ENCODE measurements at regions not wholly inside any gene's neighbourhood (a gene's known extent, or its start where the extent isn't known, plus 50 kb on each side); places are given as distances from the start of the nearest gene placed in this dataset.

GRCh38 chr5:133799571-133800237 lies 168.7 kb downstream of the C5orf15 start:
- Histone ChIP-seq H4K20me1 (ENCODE audit: insufficient read depth, low read length) (no peaks in the 10 kb centered on the region), H3K79me2 (ENCODE audit: insufficient read depth, low read length) (no peaks in the 10 kb centered on the region), H3K4me3 (ENCODE audit: insufficient read depth, low read length) (no peak overlapping the region), H2AFZ (ENCODE audit: low read length) (no peak overlapping the region), H3K4me1 (ENCODE audit: insufficient read depth, low read length) (no peaks in the 10 kb centered on the region), H3K36me3 (ENCODE audit: insufficient read depth, low read length) (no peaks in the 10 kb centered on the region), H3K4me2 (ENCODE audit: insufficient read depth, low read length) (no peak overlapping the region), H3K9me3 (ENCODE audit: low read depth, low read length) (no peaks in the 10 kb centered on the region), H3K27ac (ENCODE audit: low read depth, low read length) (no peak overlapping the region), H3K27me3 (ENCODE audit: insufficient read depth, low read length) (peaks cover 8% of the 10 kb centered on the region)
- no peak for TF ChIP-seq CTCF (IDR thresholded peaks at IDR 0.05; ENCODE audit: extremely low read depth, low read depth, low read length)
- no peak for DNase-seq (ENCODE audit: insufficient read length, low spot score, missing footprints)

- no peaks in the 10 kb centered on the region for H3K79me2 ChIP-seq (ENCODE audit: insufficient read depth, low read length)
- no peaks in the 10 kb centered on the region for H3K36me3 ChIP-seq (ENCODE audit: insufficient read depth, low read length)
- no peak for TF ChIP-seq CTCF (IDR thresholded peaks at IDR 0.05; ENCODE audit: extremely low read depth, low read depth, low read length)
- no peaks in the 10 kb centered on the region for H3K4me1 ChIP-seq (ENCODE audit: insufficient read depth, low read length)
- H2AFZ ChIP-seq (ENCODE audit: low read length): no peak overlapping the region
- no peak overlapping the region for H3K4me3 ChIP-seq (ENCODE audit: insufficient read depth, low read length)
- H3K9me3 ChIP-seq (ENCODE audit: low read depth, low read length): no peaks in the 10 kb centered on the region
- no peak overlapping the region for H3K4me2 ChIP-seq (ENCODE audit: insufficient read depth, low read length)
- H3K27me3 ChIP-seq (ENCODE audit: insufficient read depth, low read length): peaks cover 8% of the 10 kb centered on the region
- no peak overlapping the region for H3K27ac ChIP-seq (ENCODE audit: low read depth, low read length)
- no peaks in the 10 kb centered on the region for H4K20me1 ChIP-seq (ENCODE audit: insufficient read depth, low read length)
- DNase-seq (ENCODE audit: insufficient read length, low spot score, missing footprints): no peak
Measured at GRCh38 chr5:133797167-133797566, 171.3 kb downstream of the C5orf15 start.

- no peaks in the 10 kb centered on the region for H3K9me3 ChIP-seq (ENCODE audit: low read depth, low read length)
- no peak overlapping the region for H3K4me2 ChIP-seq (ENCODE audit: insufficient read depth, low read length)
- H3K27ac ChIP-seq (ENCODE audit: low read depth, low read length): no peak overlapping the region
- no peaks in the 10 kb centered on the region for H3K79me2 ChIP-seq (ENCODE audit: insufficient read depth, low read length)
- H2AFZ ChIP-seq (ENCODE audit: low read length): no peak overlapping the region
- TF ChIP-seq CTCF (IDR thresholded peaks at IDR 0.05; ENCODE audit: extremely low read depth, low read depth, low read length): no peak
- H3K4me1 ChIP-seq (ENCODE audit: insufficient read depth, low read length): no peaks in the 10 kb centered on the region
- peaks cover 11% of the 10 kb centered on the region for H3K27me3 ChIP-seq (ENCODE audit: insufficient read depth, low read length)
- no peak overlapping the region for H3K4me3 ChIP-seq (ENCODE audit: insufficient read depth, low read length)
- no peak for DNase-seq (ENCODE audit: insufficient read length, low spot score, missing footprints)
- H4K20me1 ChIP-seq (ENCODE audit: insufficient read depth, low read length): no peaks in the 10 kb centered on the region
- no peaks in the 10 kb centered on the region for H3K36me3 ChIP-seq (ENCODE audit: insufficient read depth, low read length)
Measured at GRCh38 chr5:133796186-133796585, 172.2 kb downstream of the C5orf15 start.

- Histone ChIP-seq H4K20me1 (ENCODE audit: insufficient read depth, low read length) (no peaks in the 10 kb centered on the region), H3K4me3 (ENCODE audit: insufficient read depth, low read length) (no peak overlapping the region), H2AFZ (ENCODE audit: low read length) (no peak overlapping the region), H3K27ac (ENCODE audit: low read depth, low read length) (no peak overlapping the region), H3K4me2 (ENCODE audit: insufficient read depth, low read length) (no peak overlapping the region), H3K36me3 (ENCODE audit: insufficient read depth, low read length) (no peaks in the 10 kb centered on the region), H3K27me3 (ENCODE audit: insufficient read depth, low read length) (peaks cover 11% of the 10 kb centered on the region), H3K4me1 (ENCODE audit: insufficient read depth, low read length) (no peaks in the 10 kb centered on the region), H3K9me3 (ENCODE audit: low read depth, low read length) (no peaks in the 10 kb centered on the region), H3K79me2 (ENCODE audit: insufficient read depth, low read length) (no peaks in the 10 kb centered on the region)
- DNase-seq (ENCODE audit: insufficient read length, low spot score, missing footprints): no peak
- no peak for TF ChIP-seq CTCF (IDR thresholded peaks at IDR 0.05; ENCODE audit: extremely low read depth, low read depth, low read length)
Measured at GRCh38 chr5:133794771-133795415, 173.5 kb downstream of the C5orf15 start.
